NCI-H345 treated with DMSO at 0.1 percent for 48 hours (cell line): ENCODE measurements at regions not wholly inside any gene's neighbourhood (a gene's known extent, or its start where the extent isn't known, plus 50 kb on each side); places are given as distances from the start of the nearest gene placed in this dataset.

ENCODE experiments used
- DNase-seq: peaks from one replicate; lab custom pipeline; 2025; ENCODE audit not compliant: unreplicated experiment; lab: John Stamatoyannopoulos, UW

DNA sequence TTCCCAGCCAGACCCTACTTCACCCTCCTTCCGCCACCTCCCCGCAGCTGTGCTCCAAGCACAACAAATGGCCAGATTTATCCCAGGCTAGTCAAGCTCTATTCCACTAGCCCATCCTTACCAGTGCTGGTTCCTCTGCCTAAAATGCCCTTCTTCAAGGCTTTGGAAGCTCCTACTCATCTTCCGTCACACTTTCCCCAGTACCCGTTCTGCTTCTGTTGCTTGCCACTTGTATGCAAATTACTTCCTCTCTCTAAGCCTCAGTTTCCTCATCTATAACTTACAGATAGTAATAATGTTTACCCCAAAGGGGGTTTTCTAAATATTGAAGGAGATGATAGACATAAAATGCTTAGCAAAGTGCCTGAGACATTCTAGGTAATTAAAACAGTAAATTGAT, 193.1 kb downstream of the MAFB start:
- DNase-seq: no peak

GRCh38 chr20:40494248-40494647, 194.8 kb downstream of the MAFB start:
- no peak for DNase-seq

GRCh38 chr20:40493549-40493948, 195.5 kb downstream of the MAFB start:
- DNase-seq: no peak

GRCh38 chr20:40493071-40493470, 196.0 kb downstream of the MAFB start:
- DNase-seq: no peak

DNA sequence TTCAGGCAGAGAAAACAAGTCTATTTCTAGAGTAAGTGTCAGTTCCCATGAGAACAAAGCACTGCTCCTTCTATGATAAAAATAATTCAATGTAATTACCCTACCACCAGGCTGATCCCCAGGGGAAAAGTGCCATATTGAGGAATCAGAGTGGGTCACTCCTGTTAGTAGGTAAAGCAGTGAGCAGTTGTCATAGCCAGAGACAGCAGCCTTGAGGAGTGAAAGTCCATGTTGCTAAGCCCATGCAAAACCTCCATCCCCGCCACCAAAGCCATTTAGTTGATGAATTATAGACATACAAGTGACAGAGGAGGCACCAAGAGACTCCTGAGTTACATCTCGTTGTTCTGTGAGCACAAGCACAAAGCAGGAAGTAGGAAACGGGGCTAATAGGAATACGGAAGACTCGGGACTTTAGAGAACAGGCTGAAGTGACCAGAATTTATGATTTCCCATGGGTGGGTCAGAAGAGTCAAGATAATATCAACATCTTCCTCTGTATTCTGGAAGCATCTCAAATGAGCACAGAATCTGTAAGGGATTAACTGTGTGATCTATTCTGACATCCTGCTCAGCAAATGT, 197.9 kb downstream of the MAFB start:
- no peak for DNase-seq

DNA sequence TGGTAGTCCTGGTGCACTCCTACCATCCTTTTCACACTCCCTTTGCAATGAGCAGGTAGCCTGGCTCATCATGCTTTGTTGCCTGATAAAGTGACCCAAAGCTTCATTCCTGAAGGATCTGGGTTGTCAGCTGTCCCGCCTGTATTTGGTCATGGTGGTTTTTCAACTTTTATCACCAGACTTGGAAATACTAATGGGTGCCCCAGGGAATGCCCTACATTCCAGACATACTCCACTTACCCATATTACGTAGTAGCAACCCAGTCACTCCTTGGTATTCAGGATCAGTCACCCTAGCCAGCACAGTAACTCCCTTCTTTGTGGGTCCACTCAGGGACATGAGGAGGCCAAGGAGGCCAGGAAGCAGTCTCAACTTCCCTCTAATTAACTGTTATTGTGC, 199.2 kb downstream of the MAFB start:
- no peak for DNase-seq

DNA sequence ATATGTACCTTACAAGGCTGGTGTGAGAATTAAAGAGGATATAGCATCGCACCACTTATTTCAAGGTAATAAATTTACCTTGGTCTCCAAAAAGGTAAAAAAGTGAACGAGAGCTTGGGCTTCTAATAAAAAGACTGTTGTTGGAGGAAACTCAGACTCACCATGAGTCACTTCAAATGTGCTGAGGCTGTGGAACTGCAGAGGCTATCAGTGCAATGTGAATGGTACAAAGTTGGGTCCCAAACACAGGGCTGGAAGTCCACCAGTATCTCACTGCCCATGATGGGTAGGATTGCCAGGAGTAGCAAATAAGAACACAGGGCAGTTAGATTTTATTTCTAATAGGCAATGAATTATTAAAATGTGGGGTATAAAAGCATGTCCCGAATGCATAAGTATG, 200.6 kb downstream of the MAFB start:
- DNase-seq: no peak

- no peak for DNase-seq
Measured at GRCh38 chr20:40486297-40486696, 202.7 kb downstream of the MAFB start.

GRCh38 chr20:40481743-40482458, 207.1 kb downstream of the MAFB start:
- DNase-seq: no peak

- DNase-seq: no peak
Measured at GRCh38 chr20:40481337-40481736, 207.7 kb downstream of the MAFB start.

GRCh38 chr20:40477805-40478204, 211.2 kb downstream of the MAFB start:
- DNase-seq: no peak

- DNase-seq: no peak
Measured at GRCh38 chr20:40476461-40476860, 212.6 kb downstream of the MAFB start.

- no peak for DNase-seq
Measured at GRCh38 chr20:40472905-40473304, 216.1 kb downstream of the MAFB start.

DNA sequence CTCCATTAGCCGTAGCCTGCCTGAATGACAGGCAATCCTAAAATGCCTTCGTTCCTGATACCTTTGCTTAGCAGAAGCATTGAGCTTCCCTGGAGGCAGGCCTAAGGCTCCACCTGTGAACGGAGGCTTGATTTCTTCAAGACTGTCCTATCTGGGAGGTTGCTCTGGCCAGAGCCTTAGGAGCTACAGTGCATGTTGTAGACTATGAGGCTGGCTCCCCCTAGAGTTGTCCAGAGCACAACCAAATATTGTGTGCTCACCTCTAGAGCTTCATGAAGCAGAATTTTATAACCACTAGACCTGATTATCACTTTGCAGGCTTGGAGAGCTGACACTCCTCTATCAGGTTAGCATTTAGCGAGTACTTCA, 217.8 kb downstream of the MAFB start:
- DNase-seq: no peak

GRCh38 chr20:40470445-40471260, 218.4 kb downstream of the MAFB start:
- no peak for DNase-seq

- DNase-seq: no peak
Measured at GRCh38 chr20:40468759-40469158, 220.3 kb downstream of the MAFB start.

DNA sequence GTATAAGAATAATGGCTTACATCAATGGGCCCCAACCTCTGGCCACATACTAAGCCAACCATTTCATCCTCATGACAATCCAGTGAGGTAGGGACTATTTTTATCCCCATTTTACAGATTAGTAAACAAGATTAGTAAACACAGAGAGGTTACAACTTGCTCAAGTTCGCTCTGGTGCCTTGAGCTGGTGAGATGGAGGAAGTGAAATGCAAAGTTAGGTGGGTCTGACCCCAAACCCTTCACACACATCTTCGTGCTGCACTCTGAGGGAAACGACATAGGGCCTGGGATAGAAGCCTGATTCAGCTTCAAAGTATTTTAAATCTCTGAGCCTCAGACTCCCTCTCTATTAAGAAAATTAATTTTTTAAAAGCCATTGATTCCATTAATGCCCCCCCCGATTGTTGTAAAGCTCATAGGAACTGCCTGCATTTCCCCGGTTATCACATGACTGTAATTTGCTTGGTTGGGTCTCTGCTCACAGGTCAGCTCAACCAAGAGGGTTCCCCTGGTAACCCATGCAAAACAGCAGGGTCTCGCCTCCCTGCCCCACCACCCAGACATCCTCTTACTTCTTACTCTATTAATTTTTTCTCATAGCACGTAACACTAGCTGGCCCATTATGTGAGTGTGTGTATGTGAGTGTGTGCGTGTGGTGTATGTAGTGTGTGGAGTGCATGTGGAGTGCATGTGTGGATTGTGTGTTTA, 221.2 kb downstream of the MAFB start:
- DNase-seq: no peak

DNA sequence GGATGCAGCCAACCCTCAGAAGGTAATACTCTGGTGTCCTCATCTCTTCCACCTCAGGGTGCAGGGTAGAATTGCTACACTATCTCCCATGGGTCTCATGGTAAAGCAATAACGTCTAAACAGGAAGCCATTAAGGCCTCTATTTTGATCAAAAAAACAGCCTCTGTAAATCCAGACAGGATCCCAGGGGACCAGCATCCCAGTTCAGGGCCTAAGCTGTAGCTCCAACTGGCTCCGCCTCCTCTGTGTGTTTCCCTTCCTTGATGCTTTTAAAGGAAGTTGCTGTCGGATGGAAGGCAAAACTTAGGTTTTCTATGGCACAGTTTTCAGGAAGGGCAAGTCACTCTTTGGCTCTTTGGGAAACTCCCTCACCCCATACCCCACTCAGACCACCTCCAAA, 222.0 kb downstream of the MAFB start:
- no peak for DNase-seq

- no peak for DNase-seq
Measured at GRCh38 chr20:40464731-40465208, 224.3 kb downstream of the MAFB start.

GRCh38 chr20:40463171-40463570, 225.9 kb downstream of the MAFB start:
- no peak for DNase-seq

GRCh38 chr20:40462566-40462965, 226.5 kb downstream of the MAFB start:
- no peak for DNase-seq
